Mucosa of descending colon (tissue), 3 donors: ENCODE measurements at regions not wholly inside any gene's neighbourhood (a gene's known extent, or its start where the extent isn't known, plus 50 kb on each side); places are given as distances from the start of the nearest gene placed in this dataset.

Experiments used
- ATAC-seq: fragments of 200-7000 bp; cut with Tn5 transposase; one replicate; pipeline ENCODE4 v1.9.1; 2020; ENCODE audit warnings: mild to moderate bottlenecking, moderate library complexity
- DNase-seq, 3 donors: peaks; one replicate each; pipeline ENCODE4 v3.0.0-alpha.2; 2020
- H3K36me3 ChIP-seq: fragments of 200-600 bp; one replicate; pipeline ENCODE4 v1.8.0; 2021; ENCODE audit warnings: low read depth, mild to moderate bottlenecking
- H3K4me1 ChIP-seq: fragments of 200-600 bp; one replicate; pipeline ENCODE4 v1.8.0; 2021; ENCODE audit warnings: low read depth, mild to moderate bottlenecking
- H3K4me3 ChIP-seq: fragments of 200-600 bp; one replicate; pipeline ENCODE4 v1.8.0; 2021; ENCODE audit warnings: mild to moderate bottlenecking
- H3K9me3 ChIP-seq: fragments of 200-600 bp; one replicate; pipeline ENCODE4 v1.8.0; 2021; ENCODE audit warnings: mild to moderate bottlenecking
- CTCF ChIP-seq: fragments of 200-600 bp; IDR thresholded peaks from one replicate; pipeline ENCODE4 v1.8.0; 2022; ENCODE audit warnings: antibody characterized with exemption, mild to moderate bottlenecking
- intact Hi-C, 2 donors: fragments of 100-400 bp; cut with DNase I in 1 of 2; cut with micrococcal nuclease in 1 of 2; formaldehyde crosslinking; loops; one replicate each; pipeline versions ENCODE4 v1.11.0 to v1.11.1; 2022; cut with DNase I, micrococcal nuclease
- donor health status: DM: no; HTN: no; CAD: no; lungs with moderate emphysema.
- donor health status: DM: no; HTN: no; CAD: no.
- donor health status: DM: no; HTN: yes; CAD: no.

GRCh38 chr6:135631821-135632220, 134.3 kb upstream of the AHI1 start:
- intact Hi-C loops: no loop called here
- H3K4me3 ChIP-seq: no peak overlapping the region
- H3K36me3 ChIP-seq: no peaks in the 10 kb centered on the region
- DNase-seq (no peak), ATAC-seq (no peak)
- TF ChIP-seq CTCF: no peak
- H3K9me3 ChIP-seq: no peaks in the 10 kb centered on the region
- H3K4me1 ChIP-seq: no peaks in the 10 kb centered on the region

GRCh38 chr6:135633573-135633972, 136.0 kb upstream of the AHI1 start:
- no peak for TF ChIP-seq CTCF
- intact Hi-C loops: no loop called here
- no peak for DNase-seq
- Histone ChIP-seq H3K9me3 (no peaks in the 10 kb centered on the region), H3K36me3 (no peaks in the 10 kb centered on the region), H3K4me1 (no peaks in the 10 kb centered on the region), H3K4me3 (no peak overlapping the region)
- ATAC-seq: no peak

- ATAC-seq: no peak
- H3K36me3 ChIP-seq: no peaks in the 10 kb centered on the region
- H3K9me3 ChIP-seq: no peaks in the 10 kb centered on the region
- no peaks in the 10 kb centered on the region for H3K4me1 ChIP-seq
- H3K4me3 ChIP-seq: no peak overlapping the region
- no peak for DNase-seq
- intact Hi-C loops: no loop called here
- TF ChIP-seq CTCF: no peak
These were observed 140.2 kb upstream of the AHI1 start for GRCh38 chr6:135637701-135638100.

GRCh38 chr6:135638108-135638507, 140.6 kb upstream of the AHI1 start:
- H3K4me1 ChIP-seq: no peaks in the 10 kb centered on the region
- H3K4me3 ChIP-seq: no peak overlapping the region
- no peak for TF ChIP-seq CTCF
- no peak for DNase-seq
- intact Hi-C loops: no loop called here
- no peak for ATAC-seq
- H3K9me3 ChIP-seq: no peaks in the 10 kb centered on the region
- no peaks in the 10 kb centered on the region for H3K36me3 ChIP-seq

GRCh38 chr6:135640048-135640447, 142.5 kb upstream of the AHI1 start:
- intact Hi-C loops: no loop called here
- no peak for DNase-seq
- Histone ChIP-seq H3K9me3 (no peaks in the 10 kb centered on the region), H3K36me3 (no peaks in the 10 kb centered on the region), H3K4me1 (no peaks in the 10 kb centered on the region), H3K4me3 (no peak overlapping the region)
- no peak for TF ChIP-seq CTCF
- no peak for ATAC-seq

GRCh38 chr6:135640449-135641111, 143.0 kb upstream of the AHI1 start:
- Histone ChIP-seq H3K9me3 (no peaks in the 10 kb centered on the region), H3K4me1 (no peaks in the 10 kb centered on the region), H3K4me3 (no peak overlapping the region), H3K36me3 (no peaks in the 10 kb centered on the region)
- TF ChIP-seq CTCF: no peak
- intact Hi-C loops: no loop called here
- DNase-seq (no peak), ATAC-seq (no peak)
